Spinal cord (tissue), 9 donors: ENCODE measurements at regions not wholly inside any gene's neighbourhood (a gene's known extent, or its start where the extent isn't known, plus 50 kb on each side); places are given as distances from the start of the nearest gene placed in this dataset.
"Not testable (repeated sequence)": the region's sequence is repeated elsewhere in the genome, so short reads cannot be mapped to it uniquely, and the experiment has no call there.

Experiments used
- DNase-seq, 6 donors: peaks; one replicate each; pipeline versions ENCODE4 v3.0.0 to v3.0.0-alpha.2; 2013 to 2015; ENCODE audit warnings: low spot score in 6 of 6, low read depth in 4 of 6
- H3K27ac ChIP-seq: one replicate; pipeline ENCODE4 v1.5.1; 2013; ENCODE audit warnings: low read depth, low read length, control low read depth
- H3K27me3 ChIP-seq: one replicate; pipeline ENCODE4 v1.6.1; 2013; ENCODE audit warnings: low read length; ENCODE audit not compliant: control insufficient read depth, insufficient read depth
- H3K36me3 ChIP-seq: one replicate; pipeline ENCODE4 v1.6.1; 2013; ENCODE audit warnings: low read length; ENCODE audit not compliant: control insufficient read depth, insufficient read depth
- H3K4me1 ChIP-seq: one replicate; pipeline ENCODE4 v1.6.1; 2013; ENCODE audit warnings: low read length; ENCODE audit not compliant: control insufficient read depth, insufficient read depth
- H3K4me3 ChIP-seq: one replicate; pipeline ENCODE4 v1.5.1; 2013; ENCODE audit warnings: low read depth, low read length, control low read depth
- H3K9me3 ChIP-seq: one replicate; pipeline ENCODE4 v1.6.1; 2013; ENCODE audit warnings: low read length; ENCODE audit not compliant: control insufficient read depth, insufficient read depth
- WGBS: methylation state at CpG from one replicate; pipeline ENCODE4 v1.1.5; 2013; ENCODE audit warnings: missing lambda C conversion rate; ENCODE audit not compliant: insufficient coverage; 5-methylcytosine and 5-hydroxymethylcytosine counted together
- donor health status: healthy.

GRCh38 chr10:64344211-64344610, 823.0 kb downstream of the REEP3 start:
- no CpG with 5 or more reads among the region's 1 CpG for WGBS
- Histone ChIP-seq H3K27me3 (no peaks in the 10 kb centered on the region), H3K9me3 (no peaks in the 10 kb centered on the region), H3K4me3 (no peak overlapping the region), H3K4me1 (no peaks in the 10 kb centered on the region), H3K27ac (no peak overlapping the region), H3K36me3 (no peaks in the 10 kb centered on the region)
- peak in 1 of 6 donors; percentile 11 for DNase-seq

- no peak overlapping the region for H3K4me3 ChIP-seq
- H3K9me3 ChIP-seq = no peaks in the 10 kb centered on the region
- no peaks in the 10 kb centered on the region for H3K4me1 ChIP-seq
- no peaks in the 10 kb centered on the region for H3K27me3 ChIP-seq
- H3K36me3 ChIP-seq = no peaks in the 10 kb centered on the region
- DNase-seq = no peak
- H3K27ac ChIP-seq = no peak overlapping the region
Measured at GRCh38 chr10:64345856-64346255, 824.7 kb downstream of the REEP3 start.

GRCh38 chr10:64346389-64346788, 825.2 kb downstream of the REEP3 start:
- no peaks in the 10 kb centered on the region for H3K27me3 ChIP-seq
- no peaks in the 10 kb centered on the region for H3K4me1 ChIP-seq
- H3K9me3 ChIP-seq = no peaks in the 10 kb centered on the region
- WGBS = 21% methylated on average over 3 of the region's 5 CpGs
- no peak for DNase-seq
- no peak overlapping the region for H3K27ac ChIP-seq
- H3K4me3 ChIP-seq = no peak overlapping the region
- no peaks in the 10 kb centered on the region for H3K36me3 ChIP-seq

GRCh38 chr10:64350665-64351064, 829.5 kb downstream of the REEP3 start:
- H3K9me3 ChIP-seq = no peaks in the 10 kb centered on the region
- H3K27me3 ChIP-seq = no peaks in the 10 kb centered on the region
- no peak overlapping the region for H3K4me3 ChIP-seq
- H3K36me3 ChIP-seq = no peaks in the 10 kb centered on the region
- no peak overlapping the region for H3K27ac ChIP-seq
- peak in 1 of 6 donors; percentile 7 for DNase-seq
- H3K4me1 ChIP-seq = no peaks in the 10 kb centered on the region
- WGBS = 52% methylated on average over 3 of the region's 3 CpGs

GRCh38 chr10:64358907-64359306, 837.7 kb downstream of the REEP3 start:
- no peaks in the 10 kb centered on the region for H3K9me3 ChIP-seq
- H3K36me3 ChIP-seq = no peaks in the 10 kb centered on the region
- H3K4me1 ChIP-seq = no peaks in the 10 kb centered on the region
- H3K4me3 ChIP-seq = no peak overlapping the region
- DNase-seq = peak in 1 of 6 donors; percentile 56
- WGBS = 76% methylated on average over 2 of the region's 4 CpGs
- no peaks in the 10 kb centered on the region for H3K27me3 ChIP-seq
- H3K27ac ChIP-seq = no peak overlapping the region

- not testable (repeated sequence) for H3K4me3 ChIP-seq, H3K4me1 ChIP-seq, DNase-seq, H3K36me3 ChIP-seq, H3K9me3 ChIP-seq, H3K27me3 ChIP-seq, H3K27ac ChIP-seq
- WGBS = 94% methylated on average over 6 of the region's 6 CpGs
Measured at GRCh38 chr10:64360240-64360639, 839.0 kb downstream of the REEP3 start.

GRCh38 chr10:64363687-64364086, 842.5 kb downstream of the REEP3 start:
- no CpG with 5 or more reads among the region's 1 CpG for WGBS
- no peak overlapping the region for H3K27ac ChIP-seq
- H3K4me1 ChIP-seq = no peaks in the 10 kb centered on the region
- no peaks in the 10 kb centered on the region for H3K27me3 ChIP-seq
- no peak overlapping the region for H3K4me3 ChIP-seq
- DNase-seq = no peak
- H3K9me3 ChIP-seq = no peaks in the 10 kb centered on the region
- no peaks in the 10 kb centered on the region for H3K36me3 ChIP-seq

GRCh38 chr10:64365663-64366062, 844.5 kb downstream of the REEP3 start:
- Histone ChIP-seq H3K27me3 (no peaks in the 10 kb centered on the region), H3K9me3 (no peaks in the 10 kb centered on the region), H3K4me1 (no peaks in the 10 kb centered on the region), H3K27ac (no peak overlapping the region), H3K36me3 (no peaks in the 10 kb centered on the region), H3K4me3 (no peak overlapping the region)
- 94% methylated on average over 3 of the region's 3 CpGs for WGBS
- DNase-seq = no peak

- Histone ChIP-seq H3K4me3 (no peak overlapping the region), H3K27me3 (no peaks in the 10 kb centered on the region), H3K4me1 (no peaks in the 10 kb centered on the region), H3K27ac (no peak overlapping the region), H3K36me3 (no peaks in the 10 kb centered on the region), H3K9me3 (no peaks in the 10 kb centered on the region)
- no peak for DNase-seq
- 86% methylated on average over 1 of the region's 3 CpGs for WGBS
Measured at GRCh38 chr10:64368298-64368697, 847.1 kb downstream of the REEP3 start.

GRCh38 chr10:64369885-64370773, 848.9 kb downstream of the REEP3 start:
- Histone ChIP-seq H3K4me1 (no peaks in the 10 kb centered on the region), H3K27ac (no peak overlapping the region), H3K9me3 (no peaks in the 10 kb centered on the region), H3K36me3 (no peaks in the 10 kb centered on the region), H3K4me3 (no peak overlapping the region), H3K27me3 (no peaks in the 10 kb centered on the region)
- peak in 1 of 6 donors; percentile 42 for DNase-seq
- WGBS = no CpG with 5 or more reads among the region's 1 CpG
